SK-N-SH (cell line): ENCODE measurements at regions not wholly inside any gene's neighbourhood (a gene's known extent, or its start where the extent isn't known, plus 50 kb on each side); places are given as distances from the start of the nearest gene placed in this dataset.

Experiments used
- CTCF ChIA-PET: fragments of 300-600, 350-600 bp; formaldehyde crosslinking; extraction: SDS; loops from one replicate; lab custom pipeline; 2021; lab: Yijun Ruan, JAX
- POLR2A ChIA-PET: fragments of 350-600 bp; sonication (Branson Sonifier 250); formaldehyde crosslinking; extraction: SDS; loops from one replicate; lab custom pipeline; 2020; ENCODE audit warnings: antibody characterized with exemption, inconsistent platforms; lab: Yijun Ruan, JAX
- DNase-seq: peaks from one replicate; pipeline ENCODE4 v3.0.0; 2012
- H2AFZ ChIP-seq: fragments of 200-600 bp; sonication (generic); 2 replicates; pipeline ENCODE4 v1.8.1; 2016; ENCODE audit warnings: antibody characterized with exemption, mild to moderate bottlenecking, low read depth
- H3F3A ChIP-seq: fragments of 200-600 bp; sonication (generic); replicated peaks from 2 replicates; pipeline ENCODE3; 2016; ENCODE audit warnings: antibody characterized with exemption, mild to moderate bottlenecking; ENCODE audit not compliant: insufficient read depth
- H3K27ac ChIP-seq, 2 experiments: fragments of 200-500 bp in 1 of 2; fragments of 200-600 bp in 1 of 2; sonication (Bioruptor generic) in 1 of 2; sonication (generic), shearing (Covaris generic) in 1 of 2; 2 replicates each; pipeline versions ENCODE4 v1.5.1 to v1.6.1; 2014 to 2016; ENCODE audit warnings: low read depth in 2 of 2, inconsistent platforms in 1 of 2, low read length in 1 of 2, mild to moderate bottlenecking in 1 of 2, mixed read lengths in 1 of 2
- H3K27me3 ChIP-seq: fragments of 200-600 bp; sonication (generic), shearing (Covaris generic); 2 replicates; pipeline ENCODE4 v1.6.1; 2016; ENCODE audit warnings: mixed run types; ENCODE audit not compliant: insufficient read depth
- H3K36me3 ChIP-seq, 2 experiments: fragments of 200-500 bp in 1 of 2; fragments of 200-600 bp in 1 of 2; sonication (Bioruptor generic) in 1 of 2; sonication (generic) in 1 of 2; replicated peaks in 1 of 2; 2 replicates each; pipeline versions ENCODE3 to v1.5.1; 2014 to 2016; ENCODE audit warnings: low read length in 1 of 2, mild to moderate bottlenecking in 1 of 2; ENCODE audit not compliant: insufficient read depth in 2 of 2, control insufficient read depth in 1 of 2
- H3K4me1 ChIP-seq, 2 experiments: fragments of 200-500 bp in 1 of 2; fragments of 200-600 bp in 1 of 2; sonication (Bioruptor generic) in 1 of 2; sonication (generic), shearing (Covaris generic) in 1 of 2; 2 replicates each; pipeline versions ENCODE4 v1.5.1 to v1.6.1; 2014 to 2016; ENCODE audit warnings: low read depth in 1 of 2, low read length in 1 of 2, mixed run types in 1 of 2; ENCODE audit not compliant: insufficient read depth in 2 of 2, control insufficient read depth in 1 of 2
- H3K4me2 ChIP-seq: fragments of 200-600 bp; sonication (generic), shearing (Covaris generic); 2 replicates; pipeline ENCODE4 v1.6.1; 2017; ENCODE audit warnings: mixed run types
- H3K4me3 ChIP-seq, 2 experiments: fragments of 200-500 bp in 1 of 2; fragments of 200-600 bp in 1 of 2; sonication (Bioruptor generic) in 1 of 2; sonication (generic), shearing (Covaris generic) in 1 of 2; 2 replicates each; pipeline versions ENCODE4 v1.5.1 to v1.8.1; 2014 to 2016; ENCODE audit warnings: low read depth in 2 of 2, inconsistent platforms in 1 of 2, low read length in 1 of 2, mild to moderate bottlenecking in 1 of 2, mixed read lengths in 1 of 2, moderate library complexity in 1 of 2
- H3K79me2 ChIP-seq: fragments of 200-600 bp; sonication (generic); 2 replicates; pipeline ENCODE4 v1.8.1; 2017; ENCODE audit warnings: mild to moderate bottlenecking; ENCODE audit not compliant: insufficient read depth
- H3K9ac ChIP-seq: fragments of 200-600 bp; sonication (generic); 2 replicates; pipeline ENCODE4 v1.6.1; 2017; ENCODE audit warnings: mixed run types
- H3K9me2 ChIP-seq: fragments of 200-600 bp; sonication (generic); 2 replicates; pipeline ENCODE4 v1.6.1; 2017; ENCODE audit warnings: mixed run types
- H3K9me3 ChIP-seq: fragments of 200-600 bp; sonication (generic); 2 replicates; pipeline ENCODE4 v1.6.1; 2017; ENCODE audit warnings: mixed run types, mild to moderate bottlenecking, moderate library complexity
- H4K20me1 ChIP-seq: fragments of 200-600 bp; sonication (generic); 2 replicates; pipeline ENCODE4 v1.6.1; 2017; ENCODE audit warnings: mild to moderate bottlenecking, mixed run types; ENCODE audit not compliant: insufficient read depth
- CTCF ChIP-seq: fragments of 200-600 bp; sonication (generic); IDR thresholded peaks from 2 replicates; pipeline ENCODE4 v1.6.1; 2017; ENCODE audit warnings: antibody characterized with exemption, mild to moderate bottlenecking, moderate library complexity
- GABPA ChIP-seq: IDR thresholded peaks from 2 replicates; pipeline ENCODE4 v1.4.0; 2012; ENCODE audit warnings: low read depth, mild to moderate bottlenecking
- GATA2 ChIP-seq: sonication (generic); formaldehyde crosslinking; IDR thresholded peaks from 2 replicates; pipeline ENCODE4 v1.5.0; 2020; ENCODE audit warnings: mild to moderate bottlenecking, missing genetic modification reagents
- IRF3 ChIP-seq: fragments of 150-350 bp; IDR thresholded peaks from 2 replicates; pipeline ENCODE4 v1.6.1; 2016; ENCODE audit warnings: mild to moderate bottlenecking, low read depth, low read length
- MAX ChIP-seq: IDR thresholded peaks from 2 replicates; pipeline ENCODE4 v1.4.0; 2012; ENCODE audit warnings: low read depth
- MXI1 ChIP-seq: IDR thresholded peaks from 2 replicates; pipeline ENCODE4 v1.6.1; 2012; ENCODE audit warnings: mild to moderate bottlenecking, low read depth, low read length, improper control_type of control experiment
- NFIC ChIP-seq: IDR thresholded peaks from 2 replicates; pipeline ENCODE4 v1.4.0; 2012; ENCODE audit warnings: borderline replicate concordance
- NRF1 ChIP-seq: IDR thresholded peaks from 2 replicates; pipeline ENCODE4 v1.6.1; 2012; ENCODE audit warnings: low read depth, mild to moderate bottlenecking, low read length
- PBX3 ChIP-seq: IDR thresholded peaks from 2 replicates; pipeline ENCODE4; 2012
- POLR2AphosphoS5 ChIP-seq: IDR thresholded peaks from 2 replicates; pipeline ENCODE4 v1.6.1; 2012; ENCODE audit warnings: low read depth, low read length
- RCOR1 ChIP-seq: fragments of 150-350 bp; IDR thresholded peaks from 2 replicates; pipeline ENCODE4 v1.6.1; 2017; ENCODE audit warnings: antibody characterized with exemption, low read length
- REST ChIP-seq: IDR thresholded peaks from 2 replicates; pipeline ENCODE4 v1.6.1; 2012; ENCODE audit warnings: mild to moderate bottlenecking, low read depth, low read length, moderate library complexity
- USF1 ChIP-seq: IDR thresholded peaks from 2 replicates; pipeline ENCODE4 v1.4.0; 2012; ENCODE audit warnings: low read depth, borderline replicate concordance
- USF2 ChIP-seq: fragments of 150-350 bp; IDR thresholded peaks from 2 replicates; pipeline ENCODE4 v1.6.1; 2017; ENCODE audit warnings: antibody characterized with exemption, low read length, low read depth, borderline replicate concordance

- H3K4me2 ChIP-seq = no peak overlapping the region
- no peaks in the 10 kb centered on the region for H3K9me3 ChIP-seq
- no peaks in the 10 kb centered on the region for H3K27me3 ChIP-seq
- H3K27ac ChIP-seq = no peak overlapping the region
- DNase-seq = no peak
- CTCF ChIA-PET = interaction anchor here (0.6 kb wide), 1 partner anchor 116 kb away, joined by 3 read pairs; no protein-coding TSS in a partner anchor
- H3K4me3 ChIP-seq = no peak overlapping the region
- no peaks in the 10 kb centered on the region for H4K20me1 ChIP-seq
- H3K36me3 ChIP-seq = no peaks in the 10 kb centered on the region
- POLR2A ChIA-PET = no interaction called here
- TF ChIP-seq USF1 = no peak
- H3K79me2 ChIP-seq = no peaks in the 10 kb centered on the region
- no peak overlapping the region for H2AFZ ChIP-seq
- no peaks in the 10 kb centered on the region for H3F3A ChIP-seq
- H3K9ac ChIP-seq = no peak overlapping the region
- H3K9me2 ChIP-seq = no peaks in the 10 kb centered on the region
- peaks cover 0 to 5% of the 10 kb centered on the region in 2 experiments; a peak in 2 of 4 replicates for H3K4me1 ChIP-seq
These were observed 210.0 kb downstream of the ZC3H11B start for GRCh38 chr1:219402925-219403324.

- no peaks in the 10 kb centered on the region for H3F3A ChIP-seq
- no peak overlapping the region for H3K4me3 ChIP-seq
- no peak overlapping the region for H3K27ac ChIP-seq
- H2AFZ ChIP-seq = no peak overlapping the region
- H3K79me2 ChIP-seq = no peaks in the 10 kb centered on the region
- H3K36me3 ChIP-seq = no peaks in the 10 kb centered on the region
- no peak for DNase-seq
- ChIA-PET CTCF (interaction anchor here (0.6 kb wide), 1 partner anchor 115 kb away, joined by 3 read pairs; no protein-coding TSS in a partner anchor), POLR2A (no interaction called here)
- TF ChIP-seq MAX = no peak
- TF ChIP-seq RCOR1 = no peak
- no peak for TF ChIP-seq REST
- TF ChIP-seq MXI1 = no peak
- no peak for TF ChIP-seq NRF1
- no peak for TF ChIP-seq IRF3
- TF ChIP-seq USF2 = no peak
- TF ChIP-seq CTCF = no peak
- TF ChIP-seq NFIC = no peak
- TF ChIP-seq POLR2AphosphoS5 = no peak
- TF ChIP-seq GATA2 = no peak
- TF ChIP-seq PBX3 = no peak
- TF ChIP-seq GABPA = no peak
- H3K9me3 ChIP-seq = no peaks in the 10 kb centered on the region
- H3K4me2 ChIP-seq = no peak overlapping the region
- H3K27me3 ChIP-seq = no peaks in the 10 kb centered on the region
- H4K20me1 ChIP-seq = no peaks in the 10 kb centered on the region
- H3K9ac ChIP-seq = no peak overlapping the region
- peaks cover 0 to 5% of the 10 kb centered on the region in 2 experiments; a peak in 2 of 4 replicates for H3K4me1 ChIP-seq
- no peaks in the 10 kb centered on the region for H3K9me2 ChIP-seq
These were observed 210.9 kb downstream of the ZC3H11B start for GRCh38 chr1:219401724-219402625.
